ENCODE measurements at regions not wholly inside any gene's neighbourhood (a gene's known extent, or its start where the extent isn't known, plus 50 kb on each side); places are given as distances from the start of the nearest gene placed in this dataset.
"Not testable (repeated sequence)": the region's sequence is repeated elsewhere in the genome, so short reads cannot be mapped to it uniquely, and the experiment has no call there.

DNA sequence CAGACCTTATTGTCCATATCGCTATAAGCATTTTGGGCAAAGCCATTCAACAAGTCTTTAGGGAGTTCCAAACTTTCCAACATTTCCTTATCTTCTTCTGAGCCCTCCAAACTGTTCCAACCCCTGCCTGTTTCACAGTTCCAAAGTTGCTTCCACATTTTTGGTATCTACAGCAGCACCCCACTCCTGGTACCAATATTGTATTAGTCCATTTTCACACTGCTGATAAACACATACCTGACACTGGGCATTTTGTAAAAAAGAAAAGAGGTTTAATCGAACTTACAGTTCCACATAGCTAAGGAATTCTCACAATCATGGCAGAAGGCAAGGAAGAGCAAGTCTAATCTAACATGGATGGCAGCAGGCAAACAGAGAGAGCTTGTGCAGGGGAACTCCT lies 834.1 kb upstream of the GBE1 start:
- H3K4me3 ChIP-seq (ENCODE audit: low read depth, low read length): no peak overlapping the region
- in situ Hi-C loops (cut with HindIII; ENCODE audit: low sequenced_read_pairs): no loop called here
- no peak for TF ChIP-seq CTCF (IDR thresholded peaks at IDR 0.05; ENCODE audit: low read depth, low read length, missing control alignments)
- DNase-seq (ENCODE audit: low read depth): no peak

- no peak for DNase-seq (ENCODE audit: low read depth)
- H3K4me3 ChIP-seq (ENCODE audit: low read depth, low read length): no peak overlapping the region
- TF ChIP-seq CTCF (IDR thresholded peaks at IDR 0.05; ENCODE audit: low read depth, low read length, missing control alignments): no peak
- in situ Hi-C loops (cut with HindIII; ENCODE audit: low sequenced_read_pairs): no loop called here
Measured at GRCh38 chr3:82587174-82587573, 825.7 kb upstream of the GBE1 start.

DNA sequence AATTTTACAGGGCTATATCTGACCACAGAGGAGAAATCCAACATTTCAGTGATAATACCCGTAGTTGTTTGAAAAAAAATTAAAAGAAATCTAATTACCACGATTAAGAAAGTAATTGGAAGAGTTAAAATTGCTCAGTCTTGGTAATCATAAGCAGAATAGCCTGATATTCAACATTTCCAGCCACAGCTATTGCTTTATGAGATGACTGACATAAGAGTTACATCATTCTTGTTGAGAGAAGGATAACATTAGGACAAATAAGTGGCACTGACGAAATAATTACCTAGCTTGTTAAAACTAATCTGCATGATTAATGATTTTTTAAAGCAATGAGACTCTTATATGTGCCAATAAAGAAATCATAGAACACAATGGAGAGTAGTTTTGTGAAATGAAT lies 825.0 kb upstream of the GBE1 start:
- H3K4me3 ChIP-seq (ENCODE audit: low read depth, low read length): no peak overlapping the region
- no peak for TF ChIP-seq CTCF (IDR thresholded peaks at IDR 0.05; ENCODE audit: low read depth, low read length, missing control alignments)
- in situ Hi-C loops (cut with HindIII; ENCODE audit: low sequenced_read_pairs): no loop called here
- DNase-seq (ENCODE audit: low read depth): no peak

DNA sequence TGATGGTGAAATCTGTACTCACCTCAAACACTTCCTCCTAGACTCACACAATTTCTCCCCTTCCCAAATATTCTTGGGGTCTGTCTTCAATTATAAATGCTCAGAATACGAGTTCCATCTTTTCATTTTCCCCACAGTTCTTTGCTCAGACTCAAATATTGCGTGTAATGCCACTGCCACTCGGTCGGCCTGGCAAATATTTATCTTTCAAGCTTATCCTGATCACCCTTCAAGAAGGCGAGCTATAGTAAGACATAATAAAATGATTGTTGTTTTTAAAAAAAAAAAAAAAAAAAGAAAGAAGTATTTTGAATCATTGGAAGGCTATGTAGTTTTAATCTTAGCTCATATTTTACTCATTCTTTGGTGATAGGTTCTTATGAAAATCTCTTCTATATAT lies 824.6 kb upstream of the GBE1 start:
- DNase-seq (ENCODE audit: low read depth); in situ Hi-C loops (cut with HindIII; ENCODE audit: low sequenced_read_pairs); H3K4me3 ChIP-seq (ENCODE audit: low read depth, low read length): not testable (repeated sequence)

GRCh38 chr3:82585591-82585990 lies 824.1 kb upstream of the GBE1 start:
- in situ Hi-C loops (cut with HindIII; ENCODE audit: low sequenced_read_pairs); H3K4me3 ChIP-seq (ENCODE audit: low read depth, low read length); DNase-seq (ENCODE audit: low read depth): not testable (repeated sequence)

DNA sequence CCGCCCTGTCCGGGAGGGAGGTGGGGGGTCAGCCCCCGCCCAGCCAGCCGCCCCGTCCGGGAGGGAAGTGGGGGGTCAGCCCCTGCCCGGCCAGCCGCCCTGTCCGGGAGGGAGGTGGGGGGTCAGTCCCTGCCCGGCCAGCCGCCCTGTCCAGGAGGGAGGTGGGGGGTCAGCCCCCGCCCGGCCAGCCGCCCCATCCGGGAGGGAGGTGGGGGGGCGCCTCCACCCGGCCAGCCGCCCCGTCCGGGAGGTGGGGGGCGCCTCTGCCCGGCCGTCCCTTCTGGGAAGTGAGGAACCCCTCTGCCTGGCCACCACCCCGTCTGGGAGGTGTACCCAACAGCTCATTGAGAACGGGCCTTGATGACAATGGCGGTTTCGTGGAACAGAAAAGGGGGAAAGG lies 823.4 kb upstream of the GBE1 start:
- in situ Hi-C loops (cut with HindIII; ENCODE audit: low sequenced_read_pairs); DNase-seq (ENCODE audit: low read depth); H3K4me3 ChIP-seq (ENCODE audit: low read depth, low read length): not testable (repeated sequence)

DNA sequence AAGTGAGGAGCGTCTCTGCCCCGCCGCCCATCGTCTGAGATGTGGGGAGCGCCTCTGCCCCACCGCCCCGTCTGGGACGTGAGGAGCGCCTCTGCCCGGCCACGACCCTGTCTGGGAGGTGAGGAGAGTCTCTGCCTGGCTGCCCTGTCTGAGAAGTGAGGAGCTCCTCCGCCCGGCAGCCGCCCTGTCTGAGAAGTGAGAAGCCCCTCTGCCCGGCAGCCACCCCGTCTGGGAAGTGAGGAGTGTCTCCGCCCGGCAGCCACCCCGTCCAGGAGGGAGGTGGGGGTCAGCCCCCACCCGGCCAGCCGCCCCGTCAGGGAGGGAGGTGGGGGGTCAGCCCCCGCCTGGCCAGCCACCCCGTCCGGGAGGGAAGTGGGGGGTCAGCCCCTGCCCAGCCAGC lies 823.0 kb upstream of the GBE1 start:
- H3K4me3 ChIP-seq (ENCODE audit: low read depth, low read length); in situ Hi-C loops (cut with HindIII; ENCODE audit: low sequenced_read_pairs); DNase-seq (ENCODE audit: low read depth): not testable (repeated sequence)

DNA sequence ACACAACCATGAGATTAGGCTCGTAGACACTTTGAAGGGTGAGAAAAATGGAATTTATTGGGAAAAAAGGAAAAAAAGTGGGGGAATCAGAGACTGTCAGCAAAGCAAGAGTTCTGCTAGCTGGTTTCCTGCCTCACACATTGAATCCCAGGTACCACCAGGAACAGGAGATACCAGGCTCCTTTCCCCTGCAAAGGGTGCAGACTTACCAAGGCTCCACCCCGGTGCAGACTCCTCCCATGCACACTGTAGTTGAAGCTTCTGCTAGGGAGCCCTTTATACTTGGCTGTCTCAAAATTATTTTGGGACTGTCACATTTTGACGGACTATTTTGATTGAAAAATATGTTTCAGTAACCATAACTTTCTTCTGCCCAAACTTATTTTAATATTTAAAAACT lies 819.9 kb upstream of the GBE1 start:
- no peak for DNase-seq (ENCODE audit: low read depth)
- in situ Hi-C loops (cut with HindIII; ENCODE audit: low sequenced_read_pairs): no loop called here
- no peak for TF ChIP-seq CTCF (IDR thresholded peaks at IDR 0.05; ENCODE audit: low read depth, low read length, missing control alignments)
- H3K4me3 ChIP-seq (ENCODE audit: low read depth, low read length): no peak overlapping the region

- no peak for DNase-seq (ENCODE audit: low read depth)
- in situ Hi-C loops (cut with HindIII; ENCODE audit: low sequenced_read_pairs): no loop called here
- H3K4me3 ChIP-seq (ENCODE audit: low read depth, low read length): no peak overlapping the region
- TF ChIP-seq CTCF (IDR thresholded peaks at IDR 0.05; ENCODE audit: low read depth, low read length, missing control alignments): no peak
Measured at GRCh38 chr3:82572721-82573120, 811.3 kb upstream of the GBE1 start.
